ENCODE measurements at regions not wholly inside any gene's neighbourhood (a gene's known extent, or its start where the extent isn't known, plus 50 kb on each side); places are given as distances from the start of the nearest gene placed in this dataset.

- no peak for TF ChIP-seq CTCF (IDR thresholded peaks at IDR 0.05)
- TF ChIP-seq POLR2A (IDR thresholded peaks at IDR 0.05): no peak
These were observed 204.1 kb upstream of the POM121L12 start for GRCh38 chr7:52831321-52831720.

Data from testis (tissue), 2 donors.